GM19438 (cell line): ENCODE measurements at regions not wholly inside any gene's neighbourhood (a gene's known extent, or its start where the extent isn't known, plus 50 kb on each side); places are given as distances from the start of the nearest gene placed in this dataset.
"Not testable (repeated sequence)": the region's sequence is repeated elsewhere in the genome, so short reads cannot be mapped to it uniquely, and the experiment has no call there.

Experiments
- ATAC-seq: cut with Tn5 transposase; IDR thresholded peaks from one replicate; pipeline ENCODE4 v1.9.1; 2021; ENCODE audit warnings: low read depth; ENCODE audit not compliant: unreplicated experiment

DNA sequence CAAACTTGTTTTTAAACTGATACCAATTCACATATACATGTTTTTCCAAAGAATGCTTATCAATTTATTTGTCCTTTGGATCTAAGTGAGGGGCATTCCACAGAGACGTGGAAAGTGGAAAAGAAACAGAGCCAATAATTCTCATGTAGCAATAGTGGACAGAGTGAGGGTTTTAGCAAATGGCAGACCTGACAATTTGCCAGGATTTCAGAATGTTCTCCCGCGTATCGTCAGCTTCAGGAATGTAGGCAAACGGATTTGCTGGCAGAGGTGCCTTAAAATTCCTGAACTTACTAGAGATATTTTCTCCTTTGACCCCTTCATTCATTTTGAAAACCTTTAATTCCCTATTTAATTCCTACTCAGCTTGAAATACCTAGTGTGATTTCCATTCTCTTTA, 193.4 kb upstream of the CPHXL start:
- no peak for ATAC-seq

DNA sequence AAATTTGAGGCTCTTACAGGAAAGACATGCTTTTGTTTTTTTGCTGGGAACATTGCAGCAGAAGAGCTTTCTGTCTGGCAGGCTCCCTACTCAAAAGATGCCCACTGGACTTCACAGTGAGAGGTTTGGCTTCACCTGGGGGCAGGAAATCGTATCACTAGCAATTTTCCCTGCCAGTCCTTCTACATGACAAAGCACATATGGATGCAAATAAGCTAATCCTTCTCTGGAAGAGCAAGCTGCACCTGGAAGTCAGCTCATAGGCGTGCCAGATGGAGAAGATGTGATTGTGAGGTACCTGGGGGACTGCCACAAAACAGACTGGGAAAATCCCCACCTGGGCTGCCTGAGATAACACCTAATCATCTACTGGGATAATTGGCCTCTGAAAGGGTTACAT, 195.0 kb upstream of the CPHXL start:
- no peak for ATAC-seq

DNA sequence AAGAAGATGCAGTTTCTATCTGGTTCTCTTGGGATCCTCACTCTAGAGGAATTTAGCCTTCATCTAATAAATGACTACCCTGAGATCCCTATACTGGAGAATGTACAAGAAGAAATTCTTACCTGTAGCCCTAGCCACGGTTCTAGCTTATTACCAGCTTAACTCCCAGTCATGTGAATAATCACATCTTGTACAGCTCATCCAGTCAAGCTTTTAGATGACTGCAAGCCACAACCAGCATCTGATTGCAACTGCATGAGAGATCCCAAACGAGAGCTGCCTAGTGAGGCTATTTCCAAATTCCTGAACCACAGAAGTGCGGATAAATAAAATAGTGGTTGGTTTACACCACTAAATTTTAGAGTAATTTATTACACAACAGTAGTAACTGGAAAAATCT, 196.0 kb upstream of the CPHXL start:
- no peak for ATAC-seq

DNA sequence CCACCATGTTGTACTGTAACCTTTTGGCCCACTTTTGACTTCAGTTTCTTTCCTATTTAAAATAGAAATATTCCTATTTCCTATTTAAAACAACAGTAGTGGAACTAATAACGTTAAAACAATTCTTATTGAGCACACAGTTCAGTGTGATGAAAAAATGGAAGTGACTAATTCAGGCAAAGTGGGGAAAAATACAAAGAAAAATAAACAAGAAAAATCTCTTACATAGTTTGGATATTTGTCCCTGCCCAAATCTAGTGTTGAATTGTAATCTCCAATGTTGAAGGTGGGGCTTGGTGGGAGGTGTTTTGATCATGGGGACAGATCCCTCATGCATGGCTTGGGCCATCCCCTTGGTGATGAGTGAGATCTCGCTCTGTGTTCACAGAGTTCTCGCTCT, 198.1 kb upstream of the CPHXL start:
- no peak for ATAC-seq

DNA sequence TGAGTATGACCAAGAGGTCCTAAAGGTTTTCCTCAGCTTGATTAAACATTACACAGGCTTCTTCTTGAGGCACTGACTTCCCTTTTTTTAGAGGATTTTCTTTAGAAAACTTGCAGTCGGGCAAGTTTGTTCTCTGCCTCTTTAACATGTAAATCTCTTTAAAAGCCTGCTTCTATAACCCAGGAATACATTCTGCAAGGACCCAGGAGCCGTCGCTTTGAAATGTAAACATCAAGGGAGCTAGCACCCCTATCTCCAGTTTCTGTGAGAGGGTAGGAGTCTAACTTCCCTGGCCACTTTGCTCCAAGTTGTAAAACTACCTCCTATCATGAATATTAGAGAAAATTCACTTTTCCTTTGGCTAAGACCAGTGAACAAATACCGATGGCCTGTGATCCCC, 201.5 kb upstream of the CPHXL start:
- no peak for ATAC-seq

DNA sequence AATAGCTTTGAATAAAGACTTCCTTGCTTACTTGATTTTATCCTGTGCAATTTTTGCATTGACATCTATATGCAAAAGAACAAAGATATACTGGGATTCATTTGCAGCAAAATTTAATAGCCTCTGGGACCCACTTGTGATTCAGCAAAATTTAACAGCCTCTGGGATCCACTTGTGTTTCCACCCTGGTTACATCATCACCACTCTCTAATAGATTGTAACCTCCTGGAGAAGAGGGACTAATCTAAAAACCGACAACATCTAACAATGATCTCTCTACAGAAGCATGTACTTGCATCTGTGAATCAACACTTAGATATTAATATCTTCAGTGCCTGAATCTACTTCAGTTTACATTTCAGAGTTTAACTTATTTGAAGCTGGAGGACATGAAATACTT, 202.0 kb upstream of the CPHXL start:
- no peak for ATAC-seq

DNA sequence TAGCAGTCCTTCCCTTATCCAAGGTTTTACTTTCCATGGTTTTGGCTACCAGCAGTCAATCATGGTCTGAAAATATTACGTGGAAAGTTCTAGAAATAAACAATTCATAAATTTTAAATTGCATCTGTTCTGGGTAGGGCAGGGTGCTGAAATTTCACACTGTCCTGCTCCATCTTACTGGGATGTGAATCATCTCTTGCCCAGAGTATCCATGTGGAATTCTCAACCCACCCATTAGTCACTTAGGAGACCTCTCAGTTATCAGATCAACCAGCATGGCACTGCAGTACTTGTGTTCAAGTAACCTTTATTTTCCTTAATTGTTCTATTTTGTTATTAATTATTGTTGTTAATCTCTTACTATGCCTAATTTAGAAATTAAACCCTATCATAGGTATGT, 202.8 kb upstream of the CPHXL start:
- ATAC-seq = no peak

DNA sequence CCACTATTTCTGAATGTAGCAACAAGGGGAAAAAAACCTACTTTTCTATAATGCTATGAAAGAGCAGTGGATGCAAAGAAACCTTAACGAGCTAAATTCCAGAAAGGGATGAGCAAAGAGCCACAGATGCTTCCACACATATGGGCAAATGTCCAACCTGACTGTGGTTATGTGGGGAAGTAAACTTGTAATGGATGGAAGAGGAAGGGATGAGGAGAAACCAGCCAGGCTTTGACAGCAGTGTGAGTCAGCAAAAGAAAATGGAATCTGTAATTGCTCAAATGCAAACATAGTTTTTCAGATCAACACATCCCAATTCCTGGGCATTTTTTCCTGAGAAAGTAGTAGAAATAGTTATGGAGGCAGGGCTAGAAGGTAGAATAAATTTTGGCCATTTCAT, 204.8 kb upstream of the CPHXL start:
- ATAC-seq = no peak

DNA sequence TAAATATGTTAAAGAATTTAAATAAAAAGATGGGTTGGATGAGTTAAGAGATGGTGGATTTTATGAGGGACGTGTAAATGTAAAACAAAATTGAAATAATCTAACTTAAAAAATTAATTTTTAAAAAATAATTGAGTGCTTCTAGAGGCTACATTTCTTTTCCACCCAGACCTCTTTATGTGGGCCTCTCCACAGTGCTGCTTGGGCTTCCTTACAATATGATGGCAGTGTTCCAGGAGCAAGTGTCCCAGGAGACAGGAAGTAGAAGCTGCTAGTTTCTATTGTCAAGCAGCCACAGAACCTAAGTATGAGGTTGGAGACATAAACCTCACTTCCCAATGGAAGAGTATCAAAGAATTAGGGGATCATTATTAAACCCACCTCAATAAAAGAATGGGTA, 205.7 kb upstream of the CPHXL start:
- no peak for ATAC-seq

DNA sequence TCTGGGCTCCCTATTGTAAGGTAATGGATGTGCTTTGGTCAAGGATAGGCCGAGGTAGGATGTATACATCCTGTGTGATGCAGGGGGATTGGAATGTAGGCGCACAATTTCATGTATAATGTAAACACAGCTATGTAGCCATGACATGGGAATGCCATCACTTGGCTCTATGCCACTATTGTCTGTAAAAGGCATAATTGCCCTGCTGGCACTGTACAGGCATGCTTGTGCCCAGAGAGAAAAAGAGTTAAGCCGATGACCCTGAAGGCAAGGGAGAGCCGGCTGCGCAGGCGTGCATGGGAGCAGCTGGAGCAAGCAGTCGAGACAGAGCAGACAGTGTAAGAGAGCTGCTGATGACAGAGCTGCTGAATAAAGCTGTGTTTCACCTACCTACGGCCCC, 212.5 kb upstream of the CPHXL start:
- ATAC-seq = no peak

DNA sequence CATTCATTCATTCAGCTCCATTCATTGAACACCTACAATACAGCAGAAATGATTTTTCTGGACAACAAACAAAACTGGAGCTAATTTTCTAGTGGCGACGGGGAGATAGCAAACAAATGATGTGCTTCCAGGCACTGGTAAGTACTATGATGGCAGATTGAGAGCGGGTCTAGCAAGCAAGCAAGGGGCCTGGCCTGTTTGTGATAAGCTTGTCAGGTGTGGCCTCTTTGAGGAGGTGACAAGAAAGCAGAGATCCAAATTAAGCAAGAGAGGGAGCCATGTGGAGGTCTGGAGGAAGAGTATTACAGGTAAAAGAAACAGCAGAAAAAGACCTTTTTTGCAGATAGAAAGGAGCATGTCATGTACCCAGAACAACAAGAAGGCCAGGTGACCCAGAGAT, 216.1 kb upstream of the CPHXL start:
- no peak for ATAC-seq

DNA sequence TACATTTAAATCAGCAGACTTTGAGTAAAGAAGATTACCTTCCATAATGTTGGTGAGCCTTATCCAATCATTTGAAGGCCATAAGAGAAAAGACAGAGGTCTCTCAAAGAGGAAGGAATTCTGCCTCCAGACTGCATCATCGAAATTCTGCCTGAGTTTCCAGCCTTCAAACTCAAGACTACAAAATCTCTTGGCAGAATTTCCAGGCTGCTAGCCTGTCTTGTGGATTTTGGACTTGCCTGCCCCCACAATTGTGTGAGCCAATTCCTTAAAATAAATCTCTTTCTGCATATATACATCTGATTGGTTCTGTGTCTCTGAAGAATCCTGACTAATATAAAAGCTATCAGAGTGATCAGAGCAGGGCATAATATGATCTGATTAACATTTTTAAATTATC, 216.6 kb upstream of the CPHXL start:
- no peak for ATAC-seq

DNA sequence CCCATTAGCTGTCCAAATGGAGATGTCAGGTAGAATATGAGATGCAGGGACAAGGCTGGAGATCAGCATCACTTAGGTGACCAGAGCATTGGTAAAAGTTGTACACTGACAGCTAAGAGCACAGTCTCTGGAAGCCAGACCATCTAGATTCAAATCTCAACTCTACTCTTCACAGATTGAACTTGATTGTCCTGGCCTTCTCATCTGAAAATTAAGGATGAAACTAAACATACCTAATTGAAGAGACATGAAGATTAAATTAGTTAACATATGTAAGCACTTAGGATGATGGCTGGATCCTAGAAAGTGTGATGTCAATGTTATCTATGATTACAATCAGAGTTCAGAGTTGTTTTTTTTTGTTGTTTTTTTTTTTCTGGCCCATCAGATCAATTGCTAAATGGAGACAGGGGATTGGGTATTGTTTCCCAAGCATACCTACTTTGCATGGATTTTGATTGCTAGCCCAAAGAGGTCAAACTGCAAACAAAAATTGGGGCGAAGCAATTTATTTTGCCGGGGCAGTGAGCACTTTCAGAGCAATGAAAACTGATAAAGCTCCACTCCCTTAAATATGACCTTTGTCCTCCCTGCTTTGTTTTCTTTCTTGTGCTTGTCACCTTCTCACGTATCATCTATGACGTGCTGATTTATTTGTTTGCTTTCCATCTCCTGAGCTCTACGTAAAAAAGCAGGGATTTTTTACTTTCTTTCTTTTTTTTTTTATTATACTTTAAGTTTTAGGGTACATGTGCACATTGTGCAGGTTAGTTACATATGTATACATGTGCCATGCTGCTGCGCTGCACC, 217.6 kb upstream of the CPHXL start:
- ATAC-seq = no peak

DNA sequence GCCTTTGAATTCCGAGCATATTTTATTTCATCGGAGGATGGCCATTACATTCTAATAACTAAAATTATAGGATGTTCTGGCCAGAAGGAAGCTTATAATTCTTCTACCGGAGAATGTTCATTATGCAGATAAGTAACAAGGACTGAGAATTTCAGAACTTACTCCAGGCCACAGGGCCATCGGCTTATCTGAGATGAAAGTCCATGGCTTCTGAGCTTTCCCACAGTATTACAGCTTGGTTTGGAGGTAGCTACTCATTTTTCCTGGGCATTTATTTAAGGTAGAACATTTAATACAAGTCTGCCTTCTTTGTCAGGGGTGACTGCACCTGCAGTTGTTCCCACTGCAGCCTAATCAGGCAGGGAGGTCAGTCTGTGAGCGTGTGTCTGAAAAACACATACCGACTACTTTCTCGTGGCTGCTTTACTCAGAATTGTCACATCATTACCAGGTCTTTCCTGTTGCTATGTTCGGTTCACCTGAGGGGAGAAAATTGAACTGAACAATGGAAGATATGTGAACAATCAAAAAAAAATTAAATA, 219.7 kb upstream of the CPHXL start:
- ATAC-seq = no peak

DNA sequence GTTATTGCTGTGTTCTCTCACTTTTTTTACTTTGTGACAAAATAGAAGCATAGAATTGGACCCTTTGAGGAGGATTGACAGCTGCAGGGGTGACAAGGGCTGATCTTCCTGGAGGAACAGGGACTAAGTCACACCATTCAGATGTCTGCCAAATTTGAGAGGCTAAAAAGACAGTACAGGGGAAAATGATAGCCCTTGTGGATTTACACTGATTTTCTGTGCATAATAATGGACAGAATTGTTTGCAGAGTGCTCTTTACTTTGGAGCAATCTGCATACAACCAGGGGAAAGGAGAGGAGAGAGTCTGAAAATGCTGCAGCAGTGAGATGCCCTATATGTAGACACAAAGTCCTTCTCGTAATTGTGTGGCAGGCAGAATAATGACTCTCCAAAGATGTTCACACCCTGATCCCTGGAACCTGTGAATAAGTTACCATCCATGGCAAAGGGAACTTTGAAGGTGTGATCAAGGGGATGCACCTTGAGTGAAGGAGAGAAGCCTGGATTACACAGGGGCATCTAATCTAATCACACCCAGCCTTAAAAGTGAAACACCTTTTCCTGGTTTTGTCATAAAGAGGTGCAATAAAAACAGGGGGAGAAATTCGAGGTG, 221.4 kb upstream of the CPHXL start:
- no peak for ATAC-seq

DNA sequence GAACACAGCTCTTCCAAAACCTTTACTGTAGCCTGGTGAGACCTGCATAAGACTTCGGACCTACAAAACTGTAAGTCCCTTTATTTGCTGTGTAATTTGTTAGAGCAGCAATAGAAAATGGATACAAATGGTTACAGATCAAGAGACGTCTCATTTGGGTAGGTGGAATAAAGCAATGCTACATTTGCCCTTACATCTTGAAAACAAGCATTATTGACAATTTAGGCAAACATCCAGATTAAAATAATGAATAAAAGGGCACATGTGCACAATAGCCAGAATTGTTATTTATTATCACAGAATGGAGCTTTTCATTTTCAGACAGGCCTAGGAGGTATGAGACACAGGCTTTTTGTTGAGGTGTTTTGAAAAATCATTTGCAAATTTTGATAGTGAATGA, 222.2 kb upstream of the CPHXL start:
- ATAC-seq = no peak

DNA sequence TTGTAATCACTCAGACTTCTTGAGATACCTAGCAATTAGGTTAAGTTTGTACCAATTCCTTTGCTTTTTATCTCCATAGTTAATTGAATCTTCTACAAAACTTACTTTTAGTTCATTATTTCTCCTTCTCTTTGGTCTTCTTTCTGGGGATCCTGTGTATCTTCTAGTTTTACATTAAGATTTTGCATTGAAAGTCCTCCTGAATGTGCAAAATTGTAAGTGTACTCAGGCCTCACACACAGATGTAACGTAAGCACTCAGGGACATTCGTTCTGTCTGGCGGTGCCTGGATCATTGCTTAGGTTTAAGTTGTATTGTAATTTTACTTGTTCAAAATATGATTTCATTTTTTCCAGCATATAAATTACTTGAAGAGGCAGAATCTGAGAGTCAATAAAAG, 222.6 kb upstream of the CPHXL start:
- no peak for ATAC-seq

DNA sequence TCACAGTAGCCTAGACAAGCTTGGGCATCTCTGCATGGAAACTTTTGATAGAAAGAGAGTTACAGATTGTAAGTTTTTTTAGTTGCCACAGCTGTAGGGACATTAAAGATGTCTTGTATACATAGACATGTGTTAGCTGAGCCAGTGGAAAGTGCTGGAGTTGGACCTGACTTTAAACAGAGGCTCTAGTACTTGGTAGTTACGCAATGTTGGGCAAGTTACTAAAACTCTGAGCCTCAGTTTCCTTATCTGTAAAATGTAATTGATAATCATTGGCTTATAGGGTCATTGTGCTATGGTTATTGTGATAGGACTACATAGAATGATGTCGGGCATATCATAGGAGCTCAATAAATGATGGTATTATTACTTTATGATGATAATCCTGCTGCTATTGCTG, 225.8 kb upstream of the CPHXL start:
- ATAC-seq = no peak

DNA sequence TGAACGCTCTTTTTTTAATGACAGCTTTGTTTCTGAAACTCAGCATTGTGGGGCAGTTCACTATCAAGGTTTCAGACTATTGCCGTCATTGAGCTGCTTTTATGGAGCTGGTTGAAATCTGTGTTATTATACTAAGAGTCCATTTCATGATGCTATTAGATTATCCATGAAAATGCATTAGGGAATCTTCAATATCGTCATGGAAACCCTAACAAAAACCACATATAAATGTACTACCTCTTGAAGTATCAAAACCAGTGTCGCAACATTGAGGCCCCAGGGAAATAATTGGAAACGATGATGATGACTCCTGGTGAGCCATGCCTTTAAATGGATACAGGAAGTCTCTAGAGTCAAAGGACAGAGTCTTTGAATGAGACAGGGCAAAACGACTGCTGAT, 231.6 kb upstream of the CPHXL start:
- no peak for ATAC-seq

DNA sequence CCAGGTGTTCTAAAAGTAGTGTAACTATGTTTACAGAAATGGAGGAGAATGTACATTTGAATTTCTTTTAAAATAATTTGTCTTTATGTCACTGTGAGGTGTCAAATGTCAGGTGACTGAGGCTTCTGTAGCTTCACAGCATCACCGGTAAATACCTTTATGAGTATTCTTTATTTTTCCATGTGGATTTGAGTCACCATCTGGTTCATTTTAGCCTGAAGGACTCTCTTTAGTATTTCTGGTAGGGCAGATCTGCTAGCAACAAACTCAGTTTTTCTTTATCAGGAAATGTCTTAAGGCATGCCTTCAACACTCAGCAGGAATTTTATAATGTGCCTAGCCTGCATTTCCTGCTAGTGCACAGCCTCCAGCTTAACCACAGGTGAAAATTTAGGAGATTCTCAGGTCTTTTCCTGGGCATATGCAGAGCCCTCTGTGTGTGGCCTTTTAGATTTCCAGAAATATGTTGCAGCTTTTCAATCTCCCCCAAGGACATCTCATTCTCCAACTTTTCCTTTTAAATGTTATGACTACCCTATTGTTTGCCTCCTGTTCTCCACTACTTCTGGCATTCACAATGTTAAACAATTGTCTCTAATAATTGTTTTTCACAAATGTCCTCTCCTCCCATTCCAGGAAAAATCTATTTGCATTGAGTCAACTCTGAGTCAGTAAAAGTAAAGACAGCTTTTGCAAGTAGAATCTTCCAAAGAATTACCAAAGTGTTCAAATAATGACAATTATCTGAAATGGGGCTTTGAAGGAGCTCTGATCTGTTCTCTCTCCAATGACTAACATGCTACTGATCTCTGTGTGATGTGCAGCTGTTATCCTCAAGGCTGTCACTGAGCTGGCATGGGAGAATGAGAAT, 239.4 kb upstream of the CPHXL start:
- no peak for ATAC-seq

DNA sequence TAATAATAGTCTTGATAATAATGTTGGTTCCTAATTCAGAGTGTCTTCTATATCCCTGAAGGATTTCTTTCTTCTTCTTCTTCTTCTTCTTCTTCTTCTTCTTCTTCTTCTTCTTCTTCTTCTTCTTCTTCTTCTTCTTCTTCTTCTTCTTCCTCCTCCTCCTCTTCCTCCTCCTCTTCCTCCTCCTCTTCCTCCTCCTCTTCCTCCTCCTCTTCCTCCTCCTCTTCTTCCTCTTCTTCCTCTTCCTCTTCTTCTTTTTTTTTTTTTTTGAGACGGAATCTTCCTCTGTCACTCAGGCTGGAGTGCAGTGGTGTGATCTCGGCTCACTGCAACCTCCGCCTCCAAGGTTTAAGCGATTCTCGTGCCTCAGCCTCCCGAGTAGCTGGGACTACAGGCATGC, 242.8 kb upstream of the CPHXL start:
- ATAC-seq = not testable (repeated sequence)
